ENCODE measurements at regions not wholly inside any gene's neighbourhood (a gene's known extent, or its start where the extent isn't known, plus 50 kb on each side); places are given as distances from the start of the nearest gene placed in this dataset.

DNA sequence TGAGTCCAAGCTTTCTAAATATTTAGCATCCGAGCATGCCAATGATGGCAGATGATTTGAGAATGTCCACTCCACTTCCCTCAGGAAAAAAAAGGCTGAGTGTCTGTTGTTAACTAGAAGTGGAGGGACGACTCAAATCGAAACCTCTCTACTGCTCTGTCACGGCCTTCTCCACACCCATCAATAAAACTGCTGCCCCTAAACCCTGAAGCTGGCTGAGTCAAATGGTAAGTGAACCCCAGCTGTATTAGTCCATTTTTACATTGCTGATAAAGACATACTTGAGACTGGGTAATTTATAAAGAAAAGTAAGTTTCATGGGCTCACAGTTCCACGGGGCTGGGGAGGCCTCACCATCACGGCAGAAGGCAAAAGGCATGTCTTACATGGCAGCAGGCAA lies 707.0 kb downstream of the QKI start:
- DNase-seq (ENCODE audit: low read depth) = no peak

DNA sequence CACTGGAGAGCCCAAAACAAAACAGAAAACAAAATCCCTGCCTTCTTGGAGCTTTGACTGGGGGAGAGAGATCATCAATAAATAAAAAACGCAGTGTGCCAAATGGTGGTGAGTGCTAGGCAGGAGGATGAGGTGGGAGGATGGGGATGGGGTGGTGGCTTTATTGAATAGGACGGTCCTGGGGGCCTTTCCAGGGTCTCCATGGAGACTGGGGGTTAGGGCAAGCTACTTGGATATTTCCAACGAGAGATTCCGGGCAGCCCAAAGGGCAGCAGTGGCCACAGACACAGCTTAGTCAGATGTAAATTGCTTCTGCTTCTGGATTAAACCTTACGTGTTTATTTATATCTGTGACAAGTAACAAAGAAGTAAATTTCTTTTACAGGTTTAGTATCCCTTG lies 700.1 kb downstream of the QKI start:
- peak; percentile 23 for DNase-seq (ENCODE audit: low read depth)

DNA sequence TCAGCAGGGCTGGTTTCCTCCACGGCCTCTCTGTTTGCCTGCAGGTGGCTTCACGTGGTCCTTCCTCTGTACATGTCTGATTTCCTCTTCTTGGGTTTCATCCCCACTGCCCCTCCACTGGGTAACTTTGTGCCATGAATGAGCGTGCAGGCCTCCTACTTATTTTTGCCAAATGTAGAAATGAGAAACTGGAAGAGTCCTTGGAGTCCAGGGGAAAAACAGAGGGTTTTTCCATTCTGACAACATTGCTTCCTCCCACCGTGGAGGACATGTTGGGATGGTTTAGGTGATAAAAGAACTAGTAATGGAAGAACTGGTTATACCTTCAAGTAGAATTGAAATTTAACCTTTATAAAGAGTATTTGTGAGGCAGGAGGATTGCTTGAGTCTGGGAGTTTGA lies 699.5 kb downstream of the QKI start:
- DNase-seq (ENCODE audit: low read depth) = no peak

DNA sequence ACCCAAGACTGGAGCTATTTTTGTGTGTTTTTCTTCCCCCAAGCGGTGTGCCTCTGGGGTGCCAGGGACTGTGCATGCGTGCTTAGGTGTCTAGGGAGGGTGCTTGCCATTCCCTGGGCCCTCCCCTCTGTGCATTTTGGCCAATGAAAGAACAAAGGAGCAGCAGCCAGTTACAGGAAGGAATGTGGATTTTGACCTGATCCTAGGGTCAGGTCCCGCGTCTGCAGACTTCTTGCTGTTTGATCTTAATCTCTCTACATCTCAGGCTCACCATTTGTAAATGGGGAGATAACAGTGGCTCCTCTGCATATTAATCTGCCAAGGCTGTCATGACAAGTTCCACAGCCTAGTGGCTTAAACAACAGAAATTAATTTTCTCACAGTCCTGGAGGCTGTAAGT lies 699.1 kb downstream of the QKI start:
- DNase-seq (ENCODE audit: low read depth) = no peak

- peak; percentile 77 for DNase-seq (ENCODE audit: low read depth)
Measured at GRCh38 chr6:164109770-164110140, 695.2 kb downstream of the QKI start.

DNA sequence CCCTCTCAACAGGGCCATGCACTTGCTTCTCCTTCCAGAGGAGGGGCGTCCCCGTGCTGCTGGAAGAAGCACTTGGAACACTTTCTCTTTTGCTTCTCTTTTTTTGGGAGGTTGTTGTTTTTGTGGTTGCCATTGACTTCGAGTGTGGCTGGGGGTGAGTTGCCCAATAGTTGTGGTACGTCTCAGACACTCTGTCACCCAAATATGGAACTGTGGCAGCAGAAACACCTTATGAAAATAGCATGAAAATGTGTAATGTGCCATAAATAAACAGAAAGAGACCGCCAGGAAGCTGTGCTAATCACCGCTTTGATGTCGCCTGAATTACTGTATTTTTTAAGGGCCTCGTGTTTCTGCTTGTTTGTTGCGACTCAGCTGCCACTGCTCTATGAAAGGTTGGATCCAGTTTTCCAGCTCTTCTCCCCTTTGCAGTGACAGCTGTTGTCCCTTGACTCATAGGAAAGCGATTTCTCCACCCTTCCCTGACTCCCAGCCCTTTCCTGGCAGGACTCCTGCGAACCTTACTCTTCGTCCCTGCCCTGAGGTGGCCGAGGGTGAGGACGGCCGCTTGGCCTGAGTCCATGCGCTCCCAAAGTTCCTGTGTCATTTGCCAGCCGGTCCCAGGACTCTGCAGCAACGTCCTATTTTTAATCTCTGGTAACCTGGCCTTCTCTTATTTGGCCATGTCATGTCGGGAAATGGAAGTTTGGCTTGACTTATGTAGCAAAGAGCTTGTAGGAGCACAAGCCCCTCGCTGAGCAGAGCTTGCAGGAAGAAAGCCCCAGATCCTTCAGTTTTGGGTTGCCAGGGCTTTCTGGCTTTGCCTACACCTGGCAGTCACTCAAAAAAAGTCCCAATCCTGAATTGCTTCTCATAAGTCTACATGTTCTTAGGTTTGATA lies 694.6 kb downstream of the QKI start:
- peak; percentile 99 for DNase-seq (ENCODE audit: low read depth)

GRCh38 chr6:164108092-164108491 lies 693.6 kb downstream of the QKI start:
- DNase-seq (ENCODE audit: low read depth) = peak; percentile 95

DNA sequence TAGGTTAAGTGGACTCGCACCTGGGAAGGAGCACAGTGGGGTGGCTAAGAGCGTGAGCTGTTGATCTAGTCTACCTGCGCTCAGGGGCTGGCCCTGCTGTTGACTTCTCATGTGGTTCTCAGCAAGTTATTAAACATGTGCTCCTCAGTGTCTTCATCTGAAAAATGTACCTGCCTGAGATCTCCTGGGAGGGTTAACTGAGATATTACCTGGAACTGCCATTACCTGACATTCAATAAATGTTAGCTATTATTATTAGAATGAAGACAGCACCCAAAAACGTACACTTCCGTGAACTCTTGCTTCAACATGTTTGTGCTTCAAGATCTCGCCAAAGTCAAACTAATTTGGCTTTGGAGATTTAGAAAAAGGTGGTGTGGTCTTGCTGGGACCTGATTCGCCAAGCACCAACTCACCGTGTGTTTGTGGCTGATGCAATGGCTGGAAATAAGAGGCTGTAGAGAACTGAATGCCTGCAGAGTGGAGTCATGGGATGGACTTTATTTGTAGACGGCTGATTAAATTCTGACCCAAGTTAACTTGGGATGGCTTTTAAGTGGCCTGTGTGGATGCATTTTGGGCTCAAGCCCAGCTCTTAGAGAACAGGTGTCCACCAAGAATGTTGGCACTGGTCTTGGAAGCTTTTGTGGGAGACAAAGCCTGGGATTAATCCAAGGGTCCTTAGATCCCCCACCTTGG lies 692.9 kb downstream of the QKI start:
- peak; percentile 98 for DNase-seq (ENCODE audit: low read depth)

DNA sequence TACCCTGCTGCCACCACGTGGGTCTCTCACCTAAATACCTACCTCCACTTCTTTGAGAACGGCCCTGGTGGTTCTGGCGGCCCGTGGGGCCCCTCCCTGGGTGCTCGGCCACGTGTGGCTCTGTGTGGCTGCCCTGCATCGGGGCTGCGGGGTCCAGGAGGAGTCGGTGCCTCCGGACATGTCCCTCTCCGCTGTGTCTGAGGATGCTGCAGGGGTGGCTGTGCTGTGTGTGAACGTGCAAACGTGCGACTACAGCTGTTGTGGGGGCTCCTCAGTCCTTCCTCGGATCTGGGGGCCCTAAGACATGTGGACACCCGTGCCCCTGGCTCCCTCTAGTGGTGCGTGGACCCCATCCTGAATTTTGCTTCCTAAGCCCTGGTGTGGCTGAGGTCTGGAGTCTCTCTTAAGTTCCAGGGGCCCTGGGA lies 691.8 kb downstream of the QKI start:
- peak; percentile 75 for DNase-seq (ENCODE audit: low read depth)

DNA sequence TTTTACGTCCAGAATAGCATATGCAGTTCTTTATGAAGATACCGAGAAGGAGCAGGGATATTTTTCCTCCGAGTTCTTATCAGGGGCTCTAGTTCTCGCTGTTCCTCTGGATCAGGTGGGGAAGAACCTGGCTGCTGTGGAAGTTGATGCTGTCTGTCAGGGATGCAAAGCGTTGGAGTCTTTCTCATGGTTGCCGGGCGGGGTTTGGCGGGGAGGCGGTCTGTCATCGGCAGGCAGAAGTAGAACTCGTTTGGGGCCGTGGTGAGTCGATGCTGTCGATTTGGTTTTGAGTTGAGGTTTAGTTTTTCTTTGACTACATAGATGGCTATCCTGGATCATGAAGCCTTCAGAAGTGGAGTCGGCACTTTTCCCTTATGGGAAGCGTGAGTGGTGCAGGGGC lies 691.2 kb downstream of the QKI start:
- DNase-seq (ENCODE audit: low read depth) = no peak

DNA sequence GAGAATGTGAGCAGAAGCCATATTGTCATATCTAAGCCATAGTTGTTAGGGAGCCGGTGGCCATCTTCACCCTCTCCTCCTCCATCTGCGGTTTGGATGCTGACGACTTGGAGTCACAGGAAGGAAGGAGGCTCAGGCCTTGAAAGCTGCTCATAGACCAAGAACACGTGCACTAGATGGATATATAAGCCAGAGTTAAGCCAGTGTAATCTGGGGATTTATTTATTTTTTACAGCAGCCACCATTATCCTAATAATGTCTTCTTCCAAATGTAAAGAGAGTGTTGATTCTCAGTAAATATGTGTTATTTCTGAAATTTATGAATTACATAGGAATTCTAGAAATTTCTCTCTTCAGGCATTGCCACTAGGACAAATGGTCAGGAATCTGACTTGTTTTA lies 689.9 kb downstream of the QKI start:
- no peak for DNase-seq (ENCODE audit: low read depth)

DNA sequence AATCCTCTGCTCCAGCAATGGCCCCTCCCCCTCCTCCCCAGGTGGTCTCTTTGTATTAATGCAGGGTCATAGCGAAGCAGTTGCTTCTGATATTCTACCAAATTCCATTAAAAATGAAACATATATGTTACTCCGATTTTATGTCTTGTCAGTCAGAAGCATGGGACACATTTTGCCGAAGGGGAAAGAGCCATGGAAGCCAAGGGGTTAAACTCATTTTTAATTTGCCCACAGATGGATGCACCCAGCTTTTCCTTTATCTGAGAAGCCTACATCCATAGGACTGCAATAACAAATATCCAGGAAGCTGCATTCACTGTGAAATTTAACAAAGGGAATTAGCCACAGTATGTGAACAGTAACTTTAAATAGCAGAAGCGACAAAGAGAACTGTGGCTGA lies 688.2 kb downstream of the QKI start:
- DNase-seq (ENCODE audit: low read depth) = no peak

DNA sequence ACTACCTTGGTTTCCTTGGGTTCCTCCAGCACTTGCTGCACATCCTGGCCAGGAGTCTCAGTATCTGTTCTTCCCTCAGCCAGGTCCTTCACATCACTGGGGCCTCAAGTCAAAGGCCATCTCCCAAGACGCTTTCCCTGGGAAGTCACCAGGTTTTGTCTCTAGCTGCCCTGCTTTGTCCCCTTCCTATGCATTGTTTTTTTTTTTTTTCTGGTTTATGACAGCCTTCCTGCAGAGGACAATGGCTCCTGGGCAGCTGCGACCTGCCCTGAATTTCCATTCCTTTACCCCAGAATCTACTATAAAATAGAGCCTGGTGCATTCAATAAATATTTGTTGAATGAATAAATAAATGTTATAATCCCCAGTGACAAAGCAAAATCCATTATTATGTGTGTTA lies 687.3 kb downstream of the QKI start:
- DNase-seq (ENCODE audit: low read depth) = no peak

GRCh38 chr6:164099269-164099865 lies 684.8 kb downstream of the QKI start:
- no peak for DNase-seq (ENCODE audit: low read depth)

DNA sequence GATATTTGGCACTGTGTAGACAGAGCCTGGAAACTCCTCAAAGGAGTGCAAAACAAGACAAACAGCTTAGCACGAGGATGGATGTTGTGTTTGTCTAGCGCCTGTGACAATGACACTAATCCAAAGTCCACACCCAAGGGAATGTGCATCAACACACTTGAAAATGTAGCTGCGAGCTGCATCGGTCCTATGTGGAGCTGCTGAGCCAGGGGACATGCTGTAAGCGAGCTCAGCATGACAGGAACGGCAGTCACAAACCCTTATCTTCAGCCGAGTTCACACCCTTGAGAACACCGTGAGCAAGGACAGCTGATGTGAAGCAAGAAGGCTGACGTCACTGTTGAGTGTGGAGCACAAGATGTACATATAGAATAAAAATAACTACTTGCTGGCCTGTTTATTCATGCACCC lies 684.3 kb downstream of the QKI start:
- DNase-seq (ENCODE audit: low read depth) = no peak

DNA sequence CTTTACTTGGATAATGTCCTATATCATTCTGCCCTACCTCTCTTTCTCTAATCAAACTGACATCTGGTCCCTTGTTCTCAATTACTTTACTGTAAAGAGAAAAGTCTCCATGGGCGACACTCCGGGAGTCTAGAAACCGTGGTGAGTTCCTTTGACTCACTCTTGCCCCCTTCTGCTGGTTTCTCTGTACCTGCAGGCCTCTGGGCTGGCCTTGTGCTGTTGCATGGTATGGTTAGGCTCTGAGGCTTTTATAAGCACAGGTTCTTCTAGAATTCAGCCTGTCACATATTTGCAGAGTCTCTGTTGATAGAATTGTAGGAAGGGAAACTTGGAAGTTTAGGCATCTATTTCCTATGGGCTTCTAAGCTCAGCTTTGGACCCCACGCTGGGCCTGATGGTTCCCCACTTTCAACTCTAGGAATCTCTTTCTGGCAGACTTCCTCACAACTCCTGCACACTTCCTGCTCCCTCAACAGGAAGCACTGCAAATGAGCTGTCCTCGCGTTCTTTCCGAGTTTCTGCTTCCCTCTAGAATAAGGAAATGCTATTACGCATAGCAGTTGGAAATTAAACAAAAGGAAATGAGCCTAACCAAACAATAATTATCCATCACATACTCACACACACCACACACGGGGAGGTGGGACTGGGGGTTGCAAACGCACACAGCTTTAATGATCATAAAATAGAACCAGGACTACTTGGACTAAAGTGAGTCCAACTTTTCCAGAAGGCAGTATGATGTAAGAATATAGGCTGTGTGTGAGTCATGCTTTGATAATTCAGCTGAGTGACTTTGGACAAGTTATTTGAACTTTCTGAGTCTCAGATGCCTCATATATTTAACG lies 683.3 kb downstream of the QKI start:
- no peak for DNase-seq (ENCODE audit: low read depth)

DNA sequence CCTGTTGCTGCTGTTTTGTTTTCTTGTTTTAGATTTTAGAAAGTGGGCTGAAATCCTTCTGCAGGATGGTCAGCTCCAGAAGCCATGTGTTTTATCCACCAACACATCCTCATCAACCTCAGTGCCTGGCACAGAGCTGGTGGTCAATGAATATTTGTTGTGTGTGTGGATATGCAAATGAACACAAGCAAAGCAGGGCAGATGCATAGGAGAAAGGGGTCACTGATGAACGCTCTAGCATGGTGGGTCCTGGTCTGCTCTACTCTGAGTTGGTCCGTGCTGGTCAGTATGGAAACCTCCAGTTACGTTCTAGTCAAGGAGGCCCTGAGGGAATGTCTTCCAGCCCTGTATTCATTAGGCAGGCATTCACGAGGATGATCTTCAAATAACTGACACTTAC lies 682.5 kb downstream of the QKI start:
- DNase-seq (ENCODE audit: low read depth) = no peak

GRCh38 chr6:164095056-164095455 lies 680.5 kb downstream of the QKI start:
- no peak for DNase-seq (ENCODE audit: low read depth)

DNA sequence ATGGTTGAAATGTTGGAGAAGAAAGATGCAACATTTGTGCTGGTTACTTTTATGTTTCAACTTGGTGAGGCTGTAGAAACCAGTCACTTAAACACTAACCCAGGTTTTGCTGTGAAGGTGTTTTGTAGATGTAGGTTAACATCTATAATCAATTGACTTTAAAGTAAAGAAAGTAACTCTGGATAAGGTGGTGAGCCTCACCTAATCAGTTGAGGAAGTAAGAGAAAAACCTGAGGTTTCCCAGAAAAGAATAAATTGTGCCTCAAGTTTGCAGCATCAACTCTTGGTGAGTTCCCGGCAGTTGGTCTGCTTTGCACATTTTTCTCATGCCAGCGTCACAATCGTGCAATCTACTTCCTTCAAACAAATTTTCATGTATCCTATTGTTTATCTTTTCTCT lies 673.4 kb downstream of the QKI start:
- no peak for DNase-seq (ENCODE audit: low read depth)

DNA sequence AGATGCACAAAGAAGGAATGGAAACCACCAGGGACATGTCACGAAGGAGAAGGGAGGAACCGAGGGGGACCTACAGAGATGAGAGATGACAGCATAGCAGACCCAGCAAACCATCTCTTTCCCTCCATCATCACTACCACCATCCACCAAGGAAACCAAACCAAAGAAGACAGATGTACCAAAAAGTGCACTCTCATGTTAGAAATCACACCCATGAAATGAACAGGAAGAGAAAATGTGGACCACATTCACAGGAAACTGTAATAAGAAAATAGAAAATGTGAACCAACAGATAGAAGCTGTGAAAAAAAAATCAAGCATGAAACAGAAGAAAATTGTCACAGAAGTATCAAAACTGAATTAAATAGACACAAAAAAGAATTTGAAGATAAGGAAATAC lies 672.7 kb downstream of the QKI start:
- no peak for DNase-seq (ENCODE audit: low read depth)

DNA sequence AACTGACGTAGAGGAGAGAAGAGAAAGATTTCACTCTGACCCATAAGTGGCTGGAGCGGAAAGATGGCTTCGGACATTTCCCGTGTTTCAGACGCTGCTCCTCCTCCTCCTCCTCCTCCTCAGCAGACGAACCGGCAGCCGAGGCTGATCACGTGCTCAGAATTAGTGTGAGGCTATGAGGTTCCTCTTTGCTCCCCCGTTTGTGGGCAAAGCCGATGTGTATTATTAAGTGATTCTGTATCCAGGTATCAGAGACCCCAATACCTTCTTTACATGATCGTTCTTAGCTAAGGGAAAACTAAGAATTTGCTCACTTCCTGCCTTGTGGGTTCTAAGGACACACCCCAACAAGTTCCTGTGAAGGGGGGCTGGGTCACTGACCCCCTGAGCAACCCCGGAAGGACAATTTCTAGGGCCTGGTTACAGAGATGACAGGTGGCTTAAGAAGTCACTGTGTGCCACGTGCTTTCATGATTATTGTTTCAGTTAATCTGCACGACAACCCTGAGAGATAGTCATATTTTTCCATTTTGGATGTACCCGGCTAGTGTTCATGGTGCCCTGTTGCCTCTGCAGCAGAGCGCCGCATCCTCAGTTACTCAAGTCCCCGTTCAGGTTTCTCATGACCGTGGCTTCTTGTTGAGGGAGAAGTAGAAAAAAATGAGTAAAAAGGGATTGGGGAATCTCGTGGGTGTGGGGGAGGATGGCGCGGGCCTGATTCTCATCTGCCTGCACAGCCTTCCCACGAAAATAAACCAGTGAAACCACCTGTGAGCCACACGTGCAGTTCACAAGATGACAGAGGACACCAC lies 671.8 kb downstream of the QKI start:
- DNase-seq (ENCODE audit: low read depth) = no peak
